Fibroblast of villous mesenchyme (primary cell): ENCODE measurements at regions not wholly inside any gene's neighbourhood (a gene's known extent, or its start where the extent isn't known, plus 50 kb on each side); places are given as distances from the start of the nearest gene placed in this dataset.

Experiments
- DNase-seq: peaks from one replicate; pipeline ENCODE4 v3.0.0-alpha.2; 2010; ENCODE audit warnings: low read depth
- H3K4me3 ChIP-seq: 2 replicates; pipeline ENCODE4 v1.5.1; 2011; ENCODE audit warnings: low read depth, mild to moderate bottlenecking, low read length
- TF ChIP-seq, protein P1 (sequence below): IDR thresholded peaks from 2 replicates; pipeline ENCODE4 v1.5.1; 2012; ENCODE audit warnings: low read depth, mild to moderate bottlenecking, low read length; ENCODE audit not compliant: insufficient read depth

DNA sequence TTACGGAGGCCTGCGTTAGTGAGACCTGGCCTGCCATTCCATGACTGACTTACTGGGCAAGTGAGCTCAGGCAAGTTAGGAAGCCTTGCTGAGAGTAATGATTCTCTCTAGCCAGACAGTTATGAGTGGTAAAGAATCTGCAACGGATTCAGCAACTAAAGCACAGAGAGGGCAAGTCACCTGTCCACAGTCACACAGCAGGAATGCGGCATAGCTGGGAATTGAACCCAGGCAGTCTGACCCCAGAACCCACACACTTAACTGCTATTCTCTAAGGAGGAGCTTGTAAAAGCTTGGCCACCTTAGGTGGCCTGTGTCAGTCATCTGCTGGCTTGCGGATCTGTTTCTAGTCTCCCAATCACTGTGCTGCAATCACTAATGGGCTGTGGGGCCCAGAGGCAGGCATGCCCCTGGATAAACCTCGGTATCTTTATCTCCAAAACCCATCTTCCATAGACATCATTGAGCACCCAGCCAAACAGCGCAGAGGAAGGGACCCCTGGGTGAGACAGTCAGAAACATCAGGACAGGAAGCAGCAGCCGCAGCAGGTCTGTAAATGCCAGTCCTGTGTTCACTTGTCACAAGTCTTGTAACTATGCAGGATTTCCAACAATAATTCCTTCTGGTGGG lies 215.9 kb upstream of the KCNG1 start:
- no peak for DNase-seq
- no peak overlapping the region for H3K4me3 ChIP-seq
- TF ChIP-seq, protein P1, sequence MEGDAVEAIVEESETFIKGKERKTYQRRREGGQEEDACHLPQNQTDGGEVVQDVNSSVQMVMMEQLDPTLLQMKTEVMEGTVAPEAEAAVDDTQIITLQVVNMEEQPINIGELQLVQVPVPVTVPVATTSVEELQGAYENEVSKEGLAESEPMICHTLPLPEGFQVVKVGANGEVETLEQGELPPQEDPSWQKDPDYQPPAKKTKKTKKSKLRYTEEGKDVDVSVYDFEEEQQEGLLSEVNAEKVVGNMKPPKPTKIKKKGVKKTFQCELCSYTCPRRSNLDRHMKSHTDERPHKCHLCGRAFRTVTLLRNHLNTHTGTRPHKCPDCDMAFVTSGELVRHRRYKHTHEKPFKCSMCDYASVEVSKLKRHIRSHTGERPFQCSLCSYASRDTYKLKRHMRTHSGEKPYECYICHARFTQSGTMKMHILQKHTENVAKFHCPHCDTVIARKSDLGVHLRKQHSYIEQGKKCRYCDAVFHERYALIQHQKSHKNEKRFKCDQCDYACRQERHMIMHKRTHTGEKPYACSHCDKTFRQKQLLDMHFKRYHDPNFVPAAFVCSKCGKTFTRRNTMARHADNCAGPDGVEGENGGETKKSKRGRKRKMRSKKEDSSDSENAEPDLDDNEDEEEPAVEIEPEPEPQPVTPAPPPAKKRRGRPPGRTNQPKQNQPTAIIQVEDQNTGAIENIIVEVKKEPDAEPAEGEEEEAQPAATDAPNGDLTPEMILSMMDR = no peak

DNA sequence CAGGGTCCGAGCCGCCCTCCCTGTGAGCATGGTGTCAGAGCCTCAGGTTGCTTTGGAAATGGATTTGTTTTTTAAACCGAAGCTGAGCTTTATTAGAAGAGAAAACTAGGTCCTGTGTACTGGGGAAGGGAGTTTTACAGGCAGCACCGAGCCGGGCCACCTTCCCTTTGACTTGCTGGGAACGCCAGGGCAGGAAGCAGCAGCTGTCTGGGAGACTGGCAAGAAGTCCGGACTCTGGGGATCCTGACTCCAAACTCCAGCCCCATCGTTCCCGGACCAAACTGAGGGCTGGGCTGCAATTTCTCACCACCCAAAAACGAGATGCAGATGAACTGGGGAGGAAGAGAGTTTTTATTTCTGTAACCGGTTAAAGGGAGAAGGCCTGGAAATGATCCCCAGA lies 214.9 kb upstream of the KCNG1 start:
- TF ChIP-seq, protein P1 = no peak
- DNase-seq = no peak
- no peak overlapping the region for H3K4me3 ChIP-seq

DNA sequence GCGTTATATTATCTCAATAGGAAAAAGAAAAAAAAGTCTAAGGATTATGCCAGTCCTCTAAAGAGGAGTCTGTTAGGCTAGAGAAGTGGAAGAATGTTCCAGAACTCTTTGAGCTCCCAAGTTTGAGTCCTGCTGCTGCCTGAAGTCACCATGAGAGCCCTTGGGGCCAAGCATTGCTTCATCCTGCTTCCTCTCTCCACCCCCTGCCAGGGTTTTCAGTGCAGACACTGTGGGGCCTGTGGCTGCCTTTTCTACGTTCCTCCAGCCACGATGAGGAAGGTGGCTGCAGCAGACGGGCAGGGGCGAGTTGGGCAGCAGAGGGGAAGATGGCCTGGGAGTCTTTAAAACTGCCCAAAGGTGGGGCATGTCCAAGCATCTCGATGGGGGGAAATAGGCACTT lies 214.4 kb upstream of the KCNG1 start:
- TF ChIP-seq, protein P1 = no peak
- H3K4me3 ChIP-seq = no peak overlapping the region
- DNase-seq = no peak

DNA sequence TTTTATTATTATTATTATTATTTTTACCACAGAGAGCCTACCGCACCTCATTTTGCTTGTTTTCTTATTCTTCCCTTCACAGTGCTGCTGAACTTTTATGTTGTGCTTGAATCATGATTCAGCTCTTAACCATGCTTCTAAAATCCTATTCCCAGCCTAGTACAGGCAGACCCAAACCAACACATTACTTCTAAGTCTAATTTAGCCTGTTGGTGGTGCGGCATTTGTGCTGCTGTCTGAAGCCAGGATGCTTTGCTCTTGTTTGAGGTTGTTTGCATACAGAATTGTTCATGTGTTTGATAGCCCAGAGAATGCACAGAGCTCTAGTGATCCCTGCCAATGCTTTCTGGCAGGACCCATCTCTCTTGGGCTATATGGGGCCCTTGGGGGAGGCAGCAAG lies 213.5 kb upstream of the KCNG1 start:
- no peak overlapping the region for H3K4me3 ChIP-seq
- no peak for DNase-seq
- TF ChIP-seq, protein P1 = no peak

DNA sequence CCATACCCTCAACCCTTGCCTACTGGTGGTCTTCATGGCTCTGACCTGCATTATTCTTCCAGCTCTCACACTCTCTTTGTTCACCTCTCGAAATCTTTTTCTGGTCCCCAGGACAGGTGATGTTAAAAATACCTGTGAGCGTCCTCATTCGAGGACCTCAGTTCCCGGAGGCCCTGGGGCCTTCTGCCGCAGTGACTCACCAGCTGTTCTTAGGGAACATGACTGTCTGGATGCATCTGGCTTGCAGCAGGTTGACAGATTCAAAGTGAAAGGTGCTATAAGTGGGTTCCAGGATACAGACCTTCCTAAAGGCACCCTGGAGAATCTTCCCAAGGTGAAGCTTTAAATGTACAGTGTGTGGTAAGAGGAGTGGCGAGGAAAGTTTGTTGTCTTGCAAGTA lies 210.4 kb upstream of the KCNG1 start:
- no peak for DNase-seq
- TF ChIP-seq, protein P1 = no peak
- H3K4me3 ChIP-seq = no peak overlapping the region

DNA sequence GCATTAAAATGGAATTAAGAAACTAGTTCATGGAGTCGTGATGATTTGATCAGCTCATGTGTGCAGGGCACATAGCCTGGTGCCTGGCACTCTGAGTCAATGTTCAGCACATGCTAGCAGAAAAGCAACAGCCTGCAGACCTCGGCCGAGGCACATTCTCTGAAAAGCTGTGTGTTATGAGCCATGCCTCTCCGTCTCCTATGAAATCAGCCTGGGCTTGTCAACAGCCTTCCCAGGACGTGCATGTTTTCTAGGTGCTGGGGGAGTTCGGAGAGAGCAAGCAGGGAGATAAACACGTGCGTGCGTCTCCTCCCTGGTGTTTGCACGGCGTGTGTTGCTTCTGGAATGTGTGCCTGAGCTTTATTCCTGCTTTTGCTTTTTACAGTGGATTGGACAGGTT lies 207.8 kb upstream of the KCNG1 start:
- no peak for DNase-seq
- TF ChIP-seq, protein P1 = no peak

DNA sequence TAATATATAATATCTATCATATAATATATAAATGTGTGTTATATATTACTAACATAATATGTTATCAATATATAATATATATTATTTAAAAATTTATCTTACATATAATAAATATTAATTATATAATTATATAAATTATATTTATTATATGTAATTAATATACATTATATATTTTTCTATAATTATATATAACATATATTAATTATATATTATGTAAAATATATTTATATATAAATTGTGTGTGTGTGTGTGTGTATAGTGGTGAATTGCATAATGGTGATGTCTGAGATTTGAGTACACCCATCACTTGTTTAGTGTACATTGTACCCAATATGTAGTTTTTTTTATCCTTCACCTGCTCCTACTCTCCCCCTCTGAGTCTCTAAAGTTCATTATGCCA lies 205.9 kb upstream of the KCNG1 start:
- H3K4me3 ChIP-seq = no peak overlapping the region
- no peak for DNase-seq
- TF ChIP-seq, protein P1 = no peak

More for the DNA sequence above, 207.8 kb upstream of the KCNG1 start:
- no peak overlapping the region for H3K4me3 ChIP-seq
